ENCODE measurements at regions not wholly inside any gene's neighbourhood (a gene's known extent, or its start where the extent isn't known, plus 50 kb on each side); places are given as distances from the start of the nearest gene placed in this dataset.

- TF ChIP-seq KDM1A (IDR thresholded peaks at IDR 0.05; ENCODE audit: borderline replicate concordance, low read length) (no peak), SP1 (IDR thresholded peaks at IDR 0.05; ENCODE audit: low read depth, low read length) (no peak), SUZ12 (IDR thresholded peaks at IDR 0.05; ENCODE audit: low read length) (no peak), POU5F1 (IDR thresholded peaks at IDR 0.05; ENCODE audit: low read depth, low read length) (no peak), CREB1 (IDR thresholded peaks at IDR 0.05) (no peak)
These were observed 261.6 kb upstream of the THRB start (continued) for GRCh38 chr3:24756101-24756888.

Measured in H1 (cell line).